Small intestine (tissue), 7 donors: ENCODE measurements at regions not wholly inside any gene's neighbourhood (a gene's known extent, or its start where the extent isn't known, plus 50 kb on each side); places are given as distances from the start of the nearest gene placed in this dataset.

Source experiments
- DNase-seq, 2 donors: peaks; one replicate each; pipeline versions ENCODE4 v3.0.0 to v3.0.0-alpha.2; 2013
- FAIRE-seq: peaks from 2 replicates; lab custom pipeline; 2012; peaks lifted over from hg19 to GRCh38; lab: Jason Lieb, UNC
- H3K27ac ChIP-seq, 3 donors: one replicate each; pipeline ENCODE4 v1.5.1; 2013; ENCODE audit warnings: low read length in 2 of 3, mild to moderate bottlenecking in 2 of 3, control low read depth in 1 of 3, inconsistent platforms in 1 of 3, low read depth in 1 of 3, moderate library complexity in 1 of 3
- H3K27me3 ChIP-seq, 3 donors: one replicate each; pipeline ENCODE4 v1.6.1; 2013; ENCODE audit warnings: low read length in 3 of 3, inconsistent platforms in 1 of 3; ENCODE audit not compliant: control insufficient read depth in 3 of 3, insufficient read depth in 3 of 3
- H3K36me3 ChIP-seq, 3 donors: one replicate each; pipeline ENCODE4 v1.6.1; 2013; ENCODE audit warnings: low read length in 3 of 3, inconsistent platforms in 1 of 3, low read depth in 1 of 3, mild to moderate bottlenecking in 1 of 3, moderate library complexity in 1 of 3; ENCODE audit not compliant: control insufficient read depth in 3 of 3, insufficient read depth in 2 of 3
- H3K4me1 ChIP-seq, 3 donors: one replicate each; pipeline ENCODE4 v1.6.1; 2013; ENCODE audit warnings: low read length in 2 of 3, inconsistent platforms in 1 of 3, low read depth in 1 of 3, mild to moderate bottlenecking in 1 of 3, moderate library complexity in 1 of 3; ENCODE audit not compliant: control insufficient read depth in 3 of 3, insufficient read depth in 2 of 3
- H3K4me3 ChIP-seq, 3 donors: one replicate each; pipeline ENCODE4 v1.5.1; 2013; ENCODE audit warnings: low read length in 3 of 3, control low read depth in 1 of 3, inconsistent platforms in 1 of 3, low read depth in 1 of 3, mild to moderate bottlenecking in 1 of 3, moderate library complexity in 1 of 3
- H3K9me3 ChIP-seq, 2 donors: one replicate each; pipeline ENCODE4 v1.6.1; 2013; ENCODE audit warnings: low read depth in 1 of 2, low read length in 1 of 2; ENCODE audit not compliant: control insufficient read depth in 2 of 2, insufficient read depth in 1 of 2
- WGBS, 3 donors: extraction: QIAGEN DNeasy Blood & Tissue Kit; methylation state at CpG; one replicate each; pipeline ENCODE4 v1.1.7; 2013; 5-methylcytosine and 5-hydroxymethylcytosine counted together
- donor health status: healthy with polysubstance abuse.
- donor health status: control.
- donor health status: control.
- donor health status: Bipolar disorder and iron deficiency.
- donor health status: healthy.

DNA sequence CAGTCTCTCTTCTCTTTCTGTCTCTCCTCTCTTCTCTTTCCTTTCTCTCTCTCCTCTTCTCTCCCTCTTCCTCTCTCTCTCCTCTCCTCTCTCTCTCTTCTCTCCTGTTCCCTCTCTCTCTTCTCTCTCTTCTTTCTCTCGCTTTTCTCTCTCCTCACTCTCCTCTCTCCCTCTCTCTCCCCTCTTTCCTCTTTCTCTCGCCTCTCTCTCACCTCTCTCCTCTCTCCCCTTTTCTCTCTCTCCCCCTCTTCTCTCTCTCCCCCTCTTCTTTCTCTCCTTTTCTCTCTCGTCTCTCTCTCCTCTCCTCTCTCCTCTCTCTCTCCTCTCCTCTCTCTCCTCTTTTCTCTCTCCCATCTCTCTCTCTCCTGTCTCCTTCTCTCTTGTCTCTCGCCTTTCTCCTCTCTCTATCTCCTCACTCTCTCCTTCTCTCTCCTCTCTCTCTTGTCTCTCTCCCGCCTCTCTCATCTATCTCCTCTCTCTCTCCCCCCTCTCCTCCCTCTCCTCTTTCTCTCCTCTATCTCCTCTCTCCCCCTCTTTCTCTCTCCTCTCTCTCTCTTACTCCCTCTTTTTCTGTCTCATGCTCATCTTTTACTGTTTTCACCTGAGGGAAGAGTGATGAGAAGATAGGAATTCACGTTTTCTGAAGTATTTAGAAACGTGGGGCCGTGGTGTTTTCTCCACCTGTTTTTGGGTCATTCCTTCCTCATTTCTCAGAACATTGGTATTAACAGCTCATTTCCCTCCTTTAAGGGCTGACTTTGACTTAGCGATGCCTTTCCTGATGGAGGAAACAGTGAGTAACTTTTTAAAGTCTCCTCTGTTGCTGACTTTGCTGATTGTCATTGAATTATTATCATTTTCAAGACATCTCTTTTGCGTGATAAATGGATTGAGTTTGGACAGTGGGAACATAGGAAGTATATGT is 80.6 kb upstream of the CD99 start:
- Histone ChIP-seq H3K27ac (peak overlapping the region in 2 of 3 donors; percentile 82 to 99), H3K27me3 (no peaks in the 10 kb centered on the region), H3K4me3 (peak overlapping the region in 2 of 3 donors; percentile 88 to 89), H3K36me3 (peaks cover 0 to 20% (median 2%) of the 10 kb centered on the region in 3 donors), H3K4me1 (peaks cover 0 to 15% (median 4%) of the 10 kb centered on the region in 3 donors), H3K9me3 (peaks cover 0 to 4% of the 10 kb centered on the region in 2 donors)
- DNase-seq (peak in 1 of 2 donors; percentile 7), FAIRE-seq (no peak)
- WGBS, 3 donors, result 11 to 30% (median 25%) methylated on average over 10 of the region's 10 CpGs

DNA sequence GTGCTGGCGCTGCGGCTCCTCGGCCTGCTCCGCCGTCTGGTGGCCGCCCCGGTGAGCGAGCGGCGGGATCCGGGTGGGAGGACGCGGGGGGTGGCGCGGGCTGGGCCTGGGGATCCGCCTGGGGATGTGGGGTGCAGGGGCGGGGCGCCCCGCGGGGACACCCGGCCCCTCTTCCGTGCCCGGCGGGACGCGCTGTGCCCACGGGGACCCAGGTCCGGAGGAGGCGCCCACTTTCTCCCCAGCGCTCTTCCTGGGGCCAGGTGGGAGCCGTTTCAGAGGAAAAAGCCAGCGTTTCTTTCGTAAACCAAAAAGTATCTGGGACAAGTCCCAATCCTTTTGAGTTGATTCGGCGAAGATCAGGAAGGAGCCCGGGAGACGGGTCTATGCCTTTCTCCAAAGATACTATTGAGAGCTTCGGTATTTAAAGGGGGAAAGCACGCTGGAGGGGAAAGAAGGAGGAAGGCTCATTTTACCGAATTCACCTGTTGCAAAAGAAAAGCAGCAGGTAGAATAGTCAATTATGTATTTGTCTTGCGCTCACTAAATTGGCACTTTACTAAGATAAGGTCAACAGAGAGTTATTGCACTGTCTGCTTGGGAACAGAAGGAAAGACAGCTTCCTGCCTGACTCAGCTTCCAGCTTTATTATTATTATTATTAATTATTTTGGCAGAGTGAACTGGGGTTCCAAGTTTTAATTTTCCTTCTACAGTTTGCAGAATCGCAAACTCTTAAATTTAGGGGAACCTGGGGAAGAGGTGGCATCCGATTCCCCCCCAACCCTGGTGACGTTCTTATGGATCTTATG is 81.5 kb upstream of the CD99 start:
- FAIRE-seq (no peak), DNase-seq (peak in 1 of 2 donors; percentile 52)
- Histone ChIP-seq H3K27me3 (no peaks in the 10 kb centered on the region), H3K36me3 (peaks cover 0 to 22% (median 2%) of the 10 kb centered on the region in 3 donors), H3K9me3 (peaks cover 0 to 4% of the 10 kb centered on the region in 2 donors), H3K27ac (peak overlapping the region; percentile 2 to 99 (median 82)), H3K4me3 (peak overlapping the region; percentile 87 to 89 (median 88)), H3K4me1 (peaks cover 0 to 15% (median 4%) of the 10 kb centered on the region in 3 donors)
- 0 to 1% (median 0%) methylated on average over 37 to 44 of the region's 44 CpGs for WGBS, 3 donors

DNA sequence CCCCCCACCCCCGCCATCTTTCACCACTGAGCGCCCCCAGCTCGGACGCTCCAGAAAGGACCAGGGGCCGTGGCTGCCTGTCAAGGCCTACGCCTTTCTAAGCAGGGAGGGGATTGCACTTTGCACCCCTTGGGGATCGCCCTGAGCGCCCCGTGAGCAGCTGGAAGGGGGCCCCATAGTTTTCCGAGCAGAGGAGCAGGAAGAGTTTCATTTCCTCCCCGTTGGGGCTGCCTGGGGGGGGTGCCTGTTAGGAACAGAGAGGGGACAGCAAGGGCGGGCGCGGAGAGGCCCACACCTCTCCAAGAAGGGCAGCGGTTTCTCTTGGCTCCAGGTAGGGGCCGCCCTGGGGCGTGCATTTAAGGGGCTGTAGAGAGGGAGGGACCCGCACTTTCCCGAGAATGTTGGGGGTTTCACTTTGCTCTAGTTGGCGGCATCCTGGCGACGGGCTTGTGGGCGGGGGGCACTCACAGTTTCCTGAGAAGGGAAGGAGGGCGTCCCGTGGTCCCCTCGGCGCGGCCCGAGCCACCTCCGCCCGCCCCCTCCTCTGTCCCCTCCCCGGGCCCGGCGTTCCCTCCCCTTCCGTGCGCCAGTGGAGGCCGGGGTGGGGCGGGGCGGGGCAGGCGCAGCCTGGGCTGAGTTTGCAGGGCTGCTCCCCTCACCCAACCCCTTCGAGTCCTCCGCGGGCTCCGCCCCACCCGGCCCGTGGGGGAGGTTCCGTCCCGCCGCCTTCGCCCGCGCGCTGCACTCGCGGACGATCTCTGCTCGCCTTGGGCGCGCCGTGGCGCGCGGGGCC is 82.3 kb upstream of the CD99 start:
- 0 to 1% (median 0%) methylated on average over 22 to 63 of the region's 63 CpGs for WGBS, 3 donors

GRCh38 chrX:2607113-2607512 is 84.0 kb upstream of the CD99 start:
- H3K36me3 ChIP-seq, result peaks cover 4 to 15% (median 5%) of the 10 kb centered on the region in 3 donors
- no peak overlapping the region for H3K27ac ChIP-seq
- 95 to 98% (median 98%) methylated on average over 2 of the region's 2 CpGs for WGBS, 3 donors
- no peak overlapping the region for H3K4me3 ChIP-seq
- peaks cover 0 to 4% of the 10 kb centered on the region in 2 donors for H3K9me3 ChIP-seq
- H3K27me3 ChIP-seq, result no peaks in the 10 kb centered on the region
- peaks cover 0 to 15% (median 7%) of the 10 kb centered on the region in 3 donors for H3K4me1 ChIP-seq
- no peak for DNase-seq
- FAIRE-seq, result no peak

More for the DNA sequence above, 82.3 kb upstream of the CD99 start:
- DNase-seq, result peak; percentile 94 to 96
- FAIRE-seq, result no peak
- Histone ChIP-seq H3K36me3 (peaks cover 0 to 17% (median 2%) of the 10 kb centered on the region in 3 donors), H3K4me1 (peaks cover 0 to 15% (median 7%) of the 10 kb centered on the region in 3 donors), H3K4me3 (peak overlapping the region; percentile 87 to 92 (median 88)), H3K27me3 (no peaks in the 10 kb centered on the region), H3K9me3 (peaks cover 0 to 4% of the 10 kb centered on the region in 2 donors), H3K27ac (peak overlapping the region; percentile 80 to 99 (median 94))

DNA sequence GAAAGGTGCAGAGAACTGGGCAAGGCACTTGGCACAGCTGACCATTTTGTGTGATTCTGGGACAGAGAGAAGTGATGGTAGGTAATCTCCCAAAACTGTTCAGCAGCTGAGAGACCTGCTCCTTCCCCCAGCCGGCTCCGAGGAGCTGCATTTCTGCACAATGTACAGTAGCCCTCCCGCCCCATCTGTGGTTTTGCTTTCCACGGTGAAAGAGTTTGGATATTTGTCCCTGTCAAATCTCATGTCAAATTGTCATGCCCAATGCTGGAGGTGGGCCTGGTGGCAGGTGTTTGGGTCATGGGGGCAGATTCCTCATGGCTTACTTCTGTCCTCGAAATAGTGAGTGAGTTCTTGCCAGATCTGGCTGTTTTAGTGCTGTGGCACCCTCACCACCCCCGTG is 90.5 kb upstream of the CD99 start:
- no peak overlapping the region for H3K27ac ChIP-seq
- WGBS, 3 donors, result 88 to 92% (median 91%) methylated on average over 6 of the region's 6 CpGs
- no peaks in the 10 kb centered on the region for H3K27me3 ChIP-seq
- no peak for DNase-seq
- no peak for FAIRE-seq
- H3K4me1 ChIP-seq, result peaks cover 0 to 3% (median 0%) of the 10 kb centered on the region in 3 donors
- no peak overlapping the region for H3K4me3 ChIP-seq
- peaks cover 5 to 20% (median 11%) of the 10 kb centered on the region in 3 donors for H3K36me3 ChIP-seq
- H3K9me3 ChIP-seq, result no peaks in the 10 kb centered on the region

DNA sequence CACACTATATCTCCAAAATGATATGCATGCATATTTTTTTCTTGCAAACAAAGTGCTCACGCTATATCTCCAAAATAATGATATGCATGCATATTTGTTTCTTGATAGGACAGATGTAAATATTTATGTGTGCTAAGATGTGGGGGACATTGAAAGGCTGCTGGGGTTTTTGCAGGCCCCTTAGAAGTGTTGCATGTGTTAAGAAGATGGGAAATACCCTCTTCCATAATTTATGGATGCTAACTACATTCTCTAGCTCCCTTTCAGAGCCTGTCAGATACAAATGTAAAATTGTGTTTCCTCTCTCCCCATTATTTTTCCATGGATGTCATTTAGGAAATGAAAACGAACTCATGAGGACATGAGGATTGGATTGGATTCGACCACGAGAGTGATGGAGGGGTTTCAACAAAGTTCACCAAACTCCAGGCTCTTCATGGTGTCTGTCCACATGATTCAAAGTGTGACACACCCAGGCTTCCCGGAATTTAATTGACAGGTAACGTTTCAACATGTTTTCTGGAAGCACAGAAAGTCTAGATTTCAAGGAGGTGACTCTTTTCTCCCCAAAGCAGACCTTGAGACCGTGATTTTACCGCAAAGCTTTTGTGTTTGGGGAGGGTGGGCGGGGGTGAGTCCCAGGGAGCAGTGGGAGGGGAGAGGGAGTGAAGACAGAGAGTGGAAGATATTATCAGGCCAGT is 94.4 kb upstream of the CD99 start:
- Histone ChIP-seq H3K4me1 (no peaks in the 10 kb centered on the region), H3K36me3 (peaks cover 0 to 11% (median 7%) of the 10 kb centered on the region in 3 donors), H3K4me3 (no peak overlapping the region), H3K9me3 (no peaks in the 10 kb centered on the region), H3K27ac (no peak overlapping the region), H3K27me3 (no peaks in the 10 kb centered on the region)
- WGBS, 3 donors, result 70 to 82% (median 80%) methylated on average over 9 of the region's 9 CpGs
- DNase-seq (no peak), FAIRE-seq (no peak)

- Histone ChIP-seq H3K27me3 (no peaks in the 10 kb centered on the region), H3K4me3 (no peak overlapping the region), H3K36me3 (peaks cover 0 to 10% (median 7%) of the 10 kb centered on the region in 3 donors), H3K9me3 (no peaks in the 10 kb centered on the region), H3K4me1 (no peaks in the 10 kb centered on the region), H3K27ac (no peak overlapping the region)
- DNase-seq (no peak), FAIRE-seq (no peak)
- 95 to 100% (median 96%) methylated on average over 4 of the region's 4 CpGs for WGBS, 3 donors
Measured at GRCh38 chrX:2596045-2596444, 95.0 kb upstream of the CD99 start.
